ENCODE measurements at regions not wholly inside any gene's neighbourhood (a gene's known extent, or its start where the extent isn't known, plus 50 kb on each side); places are given as distances from the start of the nearest gene placed in this dataset.

DNA sequence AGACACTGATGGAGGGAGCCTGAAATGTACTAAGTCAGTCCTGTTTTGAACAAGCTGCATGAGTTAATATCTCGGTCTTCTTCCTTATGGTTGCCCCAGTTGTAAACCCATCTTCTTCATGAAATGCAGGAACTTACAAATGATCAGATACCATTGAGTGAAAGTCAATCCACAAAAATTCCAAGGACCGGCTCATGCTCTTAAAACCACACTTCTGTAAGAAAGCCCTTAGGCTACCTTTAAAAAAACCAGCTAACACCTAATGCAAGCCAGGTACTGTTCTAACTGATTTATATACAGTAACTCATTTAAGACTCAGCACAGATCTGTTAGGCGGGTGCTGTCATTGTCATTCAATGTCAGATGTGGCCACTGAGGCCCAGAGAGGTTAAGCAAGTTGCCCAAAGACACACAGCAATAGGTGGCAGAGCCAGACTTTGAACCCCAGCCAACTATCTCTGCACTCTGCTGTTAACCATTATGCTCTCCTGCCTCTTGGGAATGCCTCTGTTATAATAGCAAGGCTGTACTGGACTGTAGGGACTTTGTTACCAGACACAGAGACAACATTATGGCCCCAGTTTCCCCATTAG is 93.4 kb downstream of the C16orf95 start:
- H3K4me1 ChIP-seq, result peaks cover 5 to 17% (median 8%) of the 10 kb centered on the region in 4 donors
- TF ChIP-seq, protein P1, sequence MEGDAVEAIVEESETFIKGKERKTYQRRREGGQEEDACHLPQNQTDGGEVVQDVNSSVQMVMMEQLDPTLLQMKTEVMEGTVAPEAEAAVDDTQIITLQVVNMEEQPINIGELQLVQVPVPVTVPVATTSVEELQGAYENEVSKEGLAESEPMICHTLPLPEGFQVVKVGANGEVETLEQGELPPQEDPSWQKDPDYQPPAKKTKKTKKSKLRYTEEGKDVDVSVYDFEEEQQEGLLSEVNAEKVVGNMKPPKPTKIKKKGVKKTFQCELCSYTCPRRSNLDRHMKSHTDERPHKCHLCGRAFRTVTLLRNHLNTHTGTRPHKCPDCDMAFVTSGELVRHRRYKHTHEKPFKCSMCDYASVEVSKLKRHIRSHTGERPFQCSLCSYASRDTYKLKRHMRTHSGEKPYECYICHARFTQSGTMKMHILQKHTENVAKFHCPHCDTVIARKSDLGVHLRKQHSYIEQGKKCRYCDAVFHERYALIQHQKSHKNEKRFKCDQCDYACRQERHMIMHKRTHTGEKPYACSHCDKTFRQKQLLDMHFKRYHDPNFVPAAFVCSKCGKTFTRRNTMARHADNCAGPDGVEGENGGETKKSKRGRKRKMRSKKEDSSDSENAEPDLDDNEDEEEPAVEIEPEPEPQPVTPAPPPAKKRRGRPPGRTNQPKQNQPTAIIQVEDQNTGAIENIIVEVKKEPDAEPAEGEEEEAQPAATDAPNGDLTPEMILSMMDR (IDR thresholded peaks at IDR 0.05), result no peak

DNA sequence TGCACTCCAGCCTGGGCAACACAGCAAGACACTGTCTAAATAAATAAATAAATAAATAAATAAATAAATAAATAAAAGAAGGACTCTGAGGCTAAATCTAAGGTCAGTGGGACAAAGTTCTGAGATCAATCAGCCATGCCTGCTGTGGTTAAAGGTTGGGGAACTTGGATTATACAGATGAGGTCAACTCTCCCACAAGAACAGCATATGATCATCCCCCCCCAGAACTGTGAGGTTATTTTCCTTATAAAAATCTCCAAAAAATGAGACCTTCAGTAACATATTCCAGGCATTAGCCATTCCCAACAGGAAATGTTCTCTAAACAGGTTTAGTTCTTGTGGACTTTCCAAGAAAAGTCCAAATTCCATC is 90.3 kb downstream of the C16orf95 start:
- Histone ChIP-seq H3K27me3 (no peaks in the 10 kb centered on the region), H3K27ac (peak overlapping the region; percentile 77 to 85), H3K9me3 (peaks cover 0 to under 1% (median 0%) of the 10 kb centered on the region in 3 donors), H3K36me3 (no peaks in the 10 kb centered on the region), H3K4me1 (peaks cover 5 to 17% (median 8%) of the 10 kb centered on the region in 4 donors), H3K4me3 (no peak overlapping the region)
- DNase-seq, result no peak
- intact Hi-C loops (cut with DNase I; ENCODE audit: low total_unique reads), result no loop called here
- TF ChIP-seq, protein P1 (IDR thresholded peaks at IDR 0.05), result no peak

More for the DNA sequence above, 93.4 kb downstream of the C16orf95 start:
- intact Hi-C loops (cut with DNase I; ENCODE audit: low total_unique reads), result no loop called here
- no peak overlapping the region for H3K27ac ChIP-seq
- no peaks in the 10 kb centered on the region for H3K9me3 ChIP-seq
- H3K36me3 ChIP-seq, result no peaks in the 10 kb centered on the region
- no peak for DNase-seq
- no peak overlapping the region for H3K4me3 ChIP-seq
- H3K27me3 ChIP-seq, result no peaks in the 10 kb centered on the region

DNA sequence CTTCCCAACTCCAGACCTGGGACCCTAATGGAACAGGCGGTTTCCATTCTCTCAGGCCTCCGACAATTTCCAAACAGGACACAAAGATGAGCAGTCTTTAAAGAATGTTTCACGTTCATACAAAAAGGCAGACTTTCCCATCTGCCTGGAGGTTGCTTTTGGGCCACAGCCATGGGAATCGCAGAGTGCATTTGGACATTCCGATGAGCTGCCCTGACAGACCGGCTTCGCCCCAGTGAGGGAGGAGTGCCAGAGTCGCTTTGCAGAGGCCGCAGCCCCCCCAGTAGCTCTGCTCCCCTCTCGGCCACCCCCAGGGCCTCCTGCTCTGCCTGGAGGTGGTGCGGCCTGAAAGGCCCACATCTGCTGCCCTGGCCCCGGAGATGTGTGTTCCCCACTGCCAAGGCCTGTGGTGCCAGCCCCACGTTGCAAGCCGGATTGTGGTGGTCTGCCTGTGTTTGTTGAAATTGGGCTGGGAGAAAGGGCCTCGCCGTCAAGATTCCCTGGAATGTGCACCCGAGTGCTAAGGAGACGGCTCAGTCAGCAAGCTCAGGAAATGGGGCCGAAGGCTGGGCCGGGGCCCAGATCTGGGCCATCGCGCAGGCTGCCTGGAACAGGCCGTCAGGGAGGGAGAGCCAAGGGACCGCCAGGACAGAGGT is 89.8 kb downstream of the C16orf95 start:
- Histone ChIP-seq H3K4me3 (no peak overlapping the region), H3K27ac (peak overlapping the region; percentile 77 to 85), H3K4me1 (peaks cover 5 to 17% (median 8%) of the 10 kb centered on the region in 4 donors), H3K9me3 (peaks cover 0 to 6% (median 0%) of the 10 kb centered on the region in 3 donors), H3K36me3 (no peaks in the 10 kb centered on the region), H3K27me3 (no peaks in the 10 kb centered on the region)
- intact Hi-C loops (cut with DNase I; ENCODE audit: low total_unique reads), result no loop called here
- TF ChIP-seq, protein P1 (IDR thresholded peaks at IDR 0.05), result no peak
- peak in 1 of 2 donors; percentile 73 for DNase-seq

DNA sequence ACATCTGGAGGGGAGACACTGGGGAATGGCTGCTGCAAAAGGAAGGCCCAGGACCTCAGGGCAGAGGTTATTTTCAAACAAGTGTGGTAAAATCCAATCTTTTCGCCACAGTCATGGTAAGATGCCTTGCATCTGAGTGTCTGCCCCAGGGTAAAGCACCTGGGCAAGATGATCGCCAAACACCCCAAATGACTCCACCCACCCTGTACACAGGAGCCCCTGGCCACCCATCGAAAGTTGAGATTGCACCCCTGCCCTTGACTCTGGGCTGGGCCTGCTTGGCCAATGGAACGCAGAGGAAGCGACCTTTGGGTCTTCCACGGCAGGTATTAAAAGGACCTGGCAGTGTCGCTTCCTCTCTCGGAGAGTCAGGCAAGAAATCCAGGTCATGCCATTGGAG is 88.8 kb downstream of the C16orf95 start:
- Histone ChIP-seq H3K27me3 (no peaks in the 10 kb centered on the region), H3K4me3 (no peak overlapping the region), H3K36me3 (no peaks in the 10 kb centered on the region), H3K27ac (peak overlapping the region in 1 of 2 donors; percentile 85), H3K9me3 (peaks cover 0 to 7% (median 0%) of the 10 kb centered on the region in 3 donors), H3K4me1 (peaks cover 5 to 17% (median 8%) of the 10 kb centered on the region in 4 donors)
- intact Hi-C loops (cut with DNase I; ENCODE audit: low total_unique reads), result no loop called here
- TF ChIP-seq, protein P1 (IDR thresholded peaks at IDR 0.05), result no peak
- DNase-seq, result no peak

DNA sequence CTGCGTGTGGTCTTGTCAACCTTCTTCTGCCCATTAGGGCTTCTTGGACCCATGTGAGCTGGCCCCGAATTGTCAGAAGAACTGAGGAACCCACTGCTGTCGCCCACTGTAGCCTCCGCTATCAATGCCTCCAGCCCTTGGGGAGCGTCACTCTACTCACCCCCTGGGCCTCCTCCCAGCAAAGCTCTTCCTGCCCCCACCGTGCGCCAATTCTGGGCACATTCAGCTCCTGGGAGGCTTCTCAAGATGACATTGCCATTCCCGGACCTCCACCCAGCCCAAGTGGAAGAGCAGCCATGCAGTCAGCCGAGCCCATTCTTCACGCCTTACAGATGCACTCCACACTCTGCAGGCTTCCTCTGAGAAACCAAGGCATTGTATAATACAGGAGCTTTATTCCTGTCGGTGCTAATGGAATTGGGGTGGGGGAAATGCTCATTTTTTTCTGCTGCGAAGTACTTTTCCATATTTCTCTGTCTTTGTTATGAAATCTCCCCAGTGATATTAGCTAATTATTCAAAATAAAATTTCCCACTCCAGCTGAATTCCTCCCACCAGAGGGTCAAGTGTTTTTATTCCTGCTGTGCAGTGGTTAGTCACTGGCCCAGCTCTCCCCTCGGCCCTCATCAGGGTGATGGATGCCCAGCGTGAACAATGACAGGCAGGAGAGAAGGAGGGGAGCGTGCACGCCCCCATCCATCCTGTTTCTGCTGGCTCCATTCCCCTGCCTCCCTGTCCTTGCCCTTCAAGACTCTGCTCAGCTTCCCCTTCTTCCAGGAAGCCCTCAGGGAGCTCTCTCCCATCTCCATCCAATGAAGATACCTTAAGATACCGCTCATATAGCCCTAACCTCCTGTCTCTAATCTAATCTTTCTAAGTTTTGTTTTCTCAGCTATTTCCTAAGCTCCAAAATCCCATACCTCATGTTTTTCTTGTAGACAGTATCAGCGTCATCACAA is 87.7 kb downstream of the C16orf95 start:
- H3K4me1 ChIP-seq, result peaks cover 5 to 17% (median 8%) of the 10 kb centered on the region in 4 donors
- no peaks in the 10 kb centered on the region for H3K36me3 ChIP-seq
- H3K27me3 ChIP-seq, result no peaks in the 10 kb centered on the region
- no peak for DNase-seq
- peaks cover 0 to 7% (median 0%) of the 10 kb centered on the region in 3 donors for H3K9me3 ChIP-seq
- intact Hi-C loops (cut with DNase I; ENCODE audit: low total_unique reads), result no loop called here
- H3K4me3 ChIP-seq, result no peak overlapping the region
- TF ChIP-seq, protein P1 (IDR thresholded peaks at IDR 0.05), result no peak
- no peak overlapping the region for H3K27ac ChIP-seq
